PFSK-1 (cell line): ENCODE measurements at regions not wholly inside any gene's neighbourhood (a gene's known extent, or its start where the extent isn't known, plus 50 kb on each side); places are given as distances from the start of the nearest gene placed in this dataset.

Source experiments
- REST ChIP-seq, 2 experiments: IDR thresholded peaks; 2 replicates each; pipeline versions ENCODE4 v1.6.1 to v1.8.0; 2011 to 2012; ENCODE audit warnings: low read depth in 2 of 2, low read length in 2 of 2, control low read depth in 1 of 2, inconsistent platforms in 1 of 2, mild to moderate bottlenecking in 1 of 2, moderate library complexity in 1 of 2; ENCODE audit not compliant: insufficient read depth in 1 of 2
- SIN3A ChIP-seq: IDR thresholded peaks from 2 replicates; pipeline ENCODE4 v1.6.1; 2012; ENCODE audit warnings: mild to moderate bottlenecking, low read length, moderate library complexity, borderline replicate concordance; ENCODE audit not compliant: insufficient read depth
- TAF1 ChIP-seq: IDR thresholded peaks from 2 replicates; pipeline ENCODE4 v1.6.1; 2012; ENCODE audit warnings: low read length, control low read depth, borderline replicate concordance; ENCODE audit not compliant: insufficient read depth

DNA sequence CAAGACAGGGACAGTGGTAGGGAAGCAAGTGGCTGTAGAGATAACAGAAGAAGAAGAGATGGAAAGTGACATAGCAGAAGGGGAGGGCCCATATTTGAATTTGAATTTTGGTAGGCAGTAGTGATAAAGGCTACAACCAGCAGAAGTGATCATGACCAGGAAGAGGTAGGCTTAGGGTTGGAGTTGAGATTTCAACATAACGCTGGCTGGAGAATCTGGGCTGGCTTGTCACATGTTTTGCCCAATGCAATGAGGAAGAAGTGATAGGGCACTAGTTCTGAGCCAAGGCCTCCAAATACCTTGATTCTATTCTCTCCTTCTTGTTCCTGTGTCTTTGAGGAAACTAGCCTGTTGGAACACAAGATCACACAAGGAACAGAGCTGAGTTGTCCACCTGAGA is 69.4 kb downstream of the SCG2 start:
- TF ChIP-seq SIN3A (no peak), TAF1 (no peak), REST (IDR thresholded peaks at IDR 0.05; ENCODE audit: insufficient read depth in 1 of 2, low read depth in 2 of 2, low read length in 2 of 2) (no peak)
